SK-N-SH (cell line): ENCODE measurements at regions not wholly inside any gene's neighbourhood (a gene's known extent, or its start where the extent isn't known, plus 50 kb on each side); places are given as distances from the start of the nearest gene placed in this dataset.

Experiments
- CHD2 ChIP-seq: fragments of 150-350 bp; IDR thresholded peaks from 2 replicates; pipeline ENCODE4 v1.6.1; 2018; ENCODE audit warnings: low read length; ENCODE audit not compliant: partially characterized antibody
- CTCF ChIP-seq: fragments of 200-600 bp; sonication (generic); IDR thresholded peaks from 2 replicates; pipeline ENCODE4 v1.6.1; 2017; ENCODE audit warnings: antibody characterized with exemption, mild to moderate bottlenecking, moderate library complexity
- MXI1 ChIP-seq: IDR thresholded peaks from 2 replicates; pipeline ENCODE4 v1.6.1; 2012; ENCODE audit warnings: mild to moderate bottlenecking, low read depth, low read length, improper control_type of control experiment
- POLR2AphosphoS5 ChIP-seq: IDR thresholded peaks from 2 replicates; pipeline ENCODE4 v1.6.1; 2012; ENCODE audit warnings: low read depth, low read length
- TCF12 ChIP-seq: IDR thresholded peaks from 2 replicates; pipeline ENCODE4 v1.4.0; 2012
- USF1 ChIP-seq: IDR thresholded peaks from 2 replicates; pipeline ENCODE4 v1.4.0; 2012; ENCODE audit warnings: low read depth, borderline replicate concordance
- YY1 ChIP-seq: IDR thresholded peaks from 2 replicates; pipeline ENCODE4 v1.4.0; 2012; ENCODE audit warnings: low read depth, mild to moderate bottlenecking
- TF ChIP-seq, protein P1 (sequence below): IDR thresholded peaks from 2 replicates; pipeline ENCODE4 v1.6.1; 2012; ENCODE audit warnings: mild to moderate bottlenecking, low read depth, low read length, moderate library complexity

DNA sequence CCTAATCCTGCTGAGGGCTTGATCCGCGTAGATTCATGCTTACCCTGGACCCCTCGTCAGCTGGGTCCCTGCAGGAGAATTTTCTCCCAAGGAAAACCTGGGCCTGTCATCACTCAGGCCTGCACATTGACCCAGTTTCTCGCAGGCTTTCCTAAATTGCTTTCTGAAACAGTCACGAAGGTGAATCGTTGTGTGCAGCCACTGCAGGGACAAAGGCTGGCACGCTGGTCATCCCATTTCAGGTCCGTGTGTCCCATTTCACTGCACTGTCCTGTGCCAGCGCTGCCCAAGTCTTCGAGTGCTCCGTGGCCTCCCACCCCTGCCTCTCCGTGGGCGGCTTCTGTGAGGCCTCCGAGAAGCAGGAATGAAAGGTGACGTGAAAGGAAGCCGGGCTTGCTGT is 62.8 kb upstream of the YWHAQ start:
- TF ChIP-seq CTCF: no peak
- TF ChIP-seq MXI1: no peak
- no peak for TF ChIP-seq YY1
- TF ChIP-seq, protein P1, sequence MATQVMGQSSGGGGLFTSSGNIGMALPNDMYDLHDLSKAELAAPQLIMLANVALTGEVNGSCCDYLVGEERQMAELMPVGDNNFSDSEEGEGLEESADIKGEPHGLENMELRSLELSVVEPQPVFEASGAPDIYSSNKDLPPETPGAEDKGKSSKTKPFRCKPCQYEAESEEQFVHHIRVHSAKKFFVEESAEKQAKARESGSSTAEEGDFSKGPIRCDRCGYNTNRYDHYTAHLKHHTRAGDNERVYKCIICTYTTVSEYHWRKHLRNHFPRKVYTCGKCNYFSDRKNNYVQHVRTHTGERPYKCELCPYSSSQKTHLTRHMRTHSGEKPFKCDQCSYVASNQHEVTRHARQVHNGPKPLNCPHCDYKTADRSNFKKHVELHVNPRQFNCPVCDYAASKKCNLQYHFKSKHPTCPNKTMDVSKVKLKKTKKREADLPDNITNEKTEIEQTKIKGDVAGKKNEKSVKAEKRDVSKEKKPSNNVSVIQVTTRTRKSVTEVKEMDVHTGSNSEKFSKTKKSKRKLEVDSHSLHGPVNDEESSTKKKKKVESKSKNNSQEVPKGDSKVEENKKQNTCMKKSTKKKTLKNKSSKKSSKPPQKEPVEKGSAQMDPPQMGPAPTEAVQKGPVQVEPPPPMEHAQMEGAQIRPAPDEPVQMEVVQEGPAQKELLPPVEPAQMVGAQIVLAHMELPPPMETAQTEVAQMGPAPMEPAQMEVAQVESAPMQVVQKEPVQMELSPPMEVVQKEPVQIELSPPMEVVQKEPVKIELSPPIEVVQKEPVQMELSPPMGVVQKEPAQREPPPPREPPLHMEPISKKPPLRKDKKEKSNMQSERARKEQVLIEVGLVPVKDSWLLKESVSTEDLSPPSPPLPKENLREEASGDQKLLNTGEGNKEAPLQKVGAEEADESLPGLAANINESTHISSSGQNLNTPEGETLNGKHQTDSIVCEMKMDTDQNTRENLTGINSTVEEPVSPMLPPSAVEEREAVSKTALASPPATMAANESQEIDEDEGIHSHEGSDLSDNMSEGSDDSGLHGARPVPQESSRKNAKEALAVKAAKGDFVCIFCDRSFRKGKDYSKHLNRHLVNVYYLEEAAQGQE: no peak
- no peak for TF ChIP-seq POLR2AphosphoS5
- TF ChIP-seq USF1: no peak
- no peak for TF ChIP-seq TCF12
- no peak for TF ChIP-seq CHD2
